ENCODE measurements at regions not wholly inside any gene's neighbourhood (a gene's known extent, or its start where the extent isn't known, plus 50 kb on each side); places are given as distances from the start of the nearest gene placed in this dataset.

DNA sequence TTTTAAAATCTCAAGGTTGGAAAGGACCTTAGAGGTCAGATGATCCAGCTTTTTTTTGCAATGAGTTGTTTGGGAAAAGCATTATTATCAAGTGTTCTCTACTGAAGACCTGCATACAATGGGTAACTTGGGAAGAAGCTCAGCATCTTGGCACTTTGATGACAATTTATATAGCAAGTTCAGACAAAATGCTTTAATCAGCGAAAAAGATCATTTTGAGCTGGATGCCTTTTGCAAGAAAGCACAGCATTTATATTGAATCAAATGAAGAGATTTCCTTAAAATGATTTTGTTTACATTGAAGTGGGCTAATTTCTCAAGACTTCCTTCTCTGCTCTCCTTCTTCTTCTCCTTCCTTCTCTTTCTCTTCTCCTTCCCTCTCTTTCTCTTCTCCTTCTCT, 796.4 kb upstream of the CDH2 start:
- no peak overlapping the region for H3K9ac ChIP-seq (ENCODE audit: control insufficient read depth, extremely low read depth, insufficient read depth, low read length)
- dilution Hi-C loops (cut with MboI; ENCODE audit: extremely low pct_ligation_motif_present, low sequenced_read_pairs), result no loop called here

DNA sequence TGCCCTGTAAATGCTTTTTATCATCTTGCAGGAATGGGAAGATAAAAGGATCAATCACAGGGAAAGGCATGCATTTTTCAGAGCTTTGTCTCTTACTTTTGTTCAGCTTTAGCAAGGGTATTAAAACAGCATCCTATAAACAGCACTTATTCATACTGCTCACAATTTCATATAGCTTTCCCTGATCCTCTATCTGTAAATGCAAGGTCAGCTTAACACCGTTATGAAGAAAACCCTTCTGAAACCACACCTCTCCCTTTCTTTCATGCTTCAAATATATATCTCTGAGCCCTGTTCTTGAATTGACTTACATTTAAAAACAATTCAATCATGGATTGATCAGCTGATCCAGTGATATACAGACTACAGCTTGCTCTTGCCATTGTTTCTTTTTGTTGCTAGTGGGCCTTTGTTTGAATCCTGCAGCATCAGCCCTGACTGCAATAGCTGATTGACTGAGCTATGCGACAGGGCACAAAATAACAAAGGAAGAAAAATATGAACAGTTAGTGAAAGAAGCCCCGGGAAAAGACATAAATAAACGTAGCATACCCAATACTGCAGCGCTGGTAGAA, 795.5 kb upstream of the CDH2 start:
- Histone ChIP-seq H4K20me1 (ENCODE audit: control insufficient read depth, extremely low read depth, insufficient read depth, low read length) (no peaks in the 10 kb centered on the region), H3K79me2 (ENCODE audit: control insufficient read depth, insufficient read depth, low read length) (no peaks in the 10 kb centered on the region), H3K9me1 (ENCODE audit: control insufficient read depth, extremely low read depth, insufficient read depth, low read length) (no peaks in the 10 kb centered on the region), H3K4me2 (ENCODE audit: control insufficient read depth, extremely low read depth, insufficient read depth, low read depth, low read length) (no peak overlapping the region), H2AFZ (ENCODE audit: control insufficient read depth, low read length) (no peak overlapping the region), H3K9ac (ENCODE audit: control insufficient read depth, extremely low read depth, insufficient read depth, low read length) (no peak overlapping the region), H3K4me1 (ENCODE audit: control insufficient read depth, extremely low read depth, insufficient read depth, low read length) (no peaks in the 10 kb centered on the region), H3K27ac (ENCODE audit: control insufficient read depth, insufficient read depth, low read length) (no peak overlapping the region), H3K9me3 (ENCODE audit: control insufficient read depth, low read depth, low read length) (no peaks in the 10 kb centered on the region), H3K4me3 (ENCODE audit: control insufficient read depth in 2 of 3, extremely low read depth in 1 of 3, insufficient read depth in 2 of 3, low read depth in 1 of 3, low read length in 3 of 3) (no peak overlapping the region), H3K36me3 (ENCODE audit: control insufficient read depth in 2 of 2, extremely low read depth in 1 of 2, insufficient read depth in 2 of 2, low read length in 2 of 2) (no peaks in the 10 kb centered on the region), H3K27me3 (ENCODE audit: control insufficient read depth, extremely low read depth, insufficient read depth, low read length) (no peaks in the 10 kb centered on the region)
- DNase-seq (ENCODE audit: low read depth, low spot score) (no peak), FAIRE-seq (no peak)
- no peak for TF ChIP-seq EZH2 (IDR thresholded peaks at IDR 0.05; ENCODE audit: low read length)
- TF ChIP-seq, protein P1, sequence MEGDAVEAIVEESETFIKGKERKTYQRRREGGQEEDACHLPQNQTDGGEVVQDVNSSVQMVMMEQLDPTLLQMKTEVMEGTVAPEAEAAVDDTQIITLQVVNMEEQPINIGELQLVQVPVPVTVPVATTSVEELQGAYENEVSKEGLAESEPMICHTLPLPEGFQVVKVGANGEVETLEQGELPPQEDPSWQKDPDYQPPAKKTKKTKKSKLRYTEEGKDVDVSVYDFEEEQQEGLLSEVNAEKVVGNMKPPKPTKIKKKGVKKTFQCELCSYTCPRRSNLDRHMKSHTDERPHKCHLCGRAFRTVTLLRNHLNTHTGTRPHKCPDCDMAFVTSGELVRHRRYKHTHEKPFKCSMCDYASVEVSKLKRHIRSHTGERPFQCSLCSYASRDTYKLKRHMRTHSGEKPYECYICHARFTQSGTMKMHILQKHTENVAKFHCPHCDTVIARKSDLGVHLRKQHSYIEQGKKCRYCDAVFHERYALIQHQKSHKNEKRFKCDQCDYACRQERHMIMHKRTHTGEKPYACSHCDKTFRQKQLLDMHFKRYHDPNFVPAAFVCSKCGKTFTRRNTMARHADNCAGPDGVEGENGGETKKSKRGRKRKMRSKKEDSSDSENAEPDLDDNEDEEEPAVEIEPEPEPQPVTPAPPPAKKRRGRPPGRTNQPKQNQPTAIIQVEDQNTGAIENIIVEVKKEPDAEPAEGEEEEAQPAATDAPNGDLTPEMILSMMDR (optimal IDR thresholded peaks at IDR 0.05 in 1 of 3, IDR thresholded peaks at IDR 0.05 in 1 of 3, conservative IDR thresholded peaks at IDR 0.05 in 1 of 3; ENCODE audit: extremely low read depth in 1 of 3, insufficient read depth in 2 of 3, low read length in 3 of 3), result no peak
- dilution Hi-C loops (cut with MboI; ENCODE audit: extremely low pct_ligation_motif_present, low sequenced_read_pairs), result no loop called here

More for the DNA sequence above, 796.4 kb upstream of the CDH2 start:
- no peak overlapping the region for H3K27ac ChIP-seq (ENCODE audit: control insufficient read depth, insufficient read depth, low read length)
- no peaks in the 10 kb centered on the region for H3K27me3 ChIP-seq (ENCODE audit: control insufficient read depth, extremely low read depth, insufficient read depth, low read length)
- no peaks in the 10 kb centered on the region for H3K79me2 ChIP-seq (ENCODE audit: control insufficient read depth, insufficient read depth, low read length)
- TF ChIP-seq, protein P1 (optimal IDR thresholded peaks at IDR 0.05 in 1 of 3, IDR thresholded peaks at IDR 0.05 in 1 of 3, conservative IDR thresholded peaks at IDR 0.05 in 1 of 3; ENCODE audit: extremely low read depth in 1 of 3, insufficient read depth in 2 of 3, low read length in 3 of 3), result no peak
- TF ChIP-seq EZH2 (IDR thresholded peaks at IDR 0.05; ENCODE audit: low read length), result no peak
- no peak for DNase-seq (ENCODE audit: low read depth, low spot score)
- H3K4me3 ChIP-seq (ENCODE audit: control insufficient read depth in 2 of 3, extremely low read depth in 1 of 3, insufficient read depth in 2 of 3, low read depth in 1 of 3, low read length in 3 of 3), result no peak overlapping the region
- H4K20me1 ChIP-seq (ENCODE audit: control insufficient read depth, extremely low read depth, insufficient read depth, low read length), result no peaks in the 10 kb centered on the region
- no peak overlapping the region for H3K4me2 ChIP-seq (ENCODE audit: control insufficient read depth, extremely low read depth, insufficient read depth, low read depth, low read length)
- no peaks in the 10 kb centered on the region for H3K9me1 ChIP-seq (ENCODE audit: control insufficient read depth, extremely low read depth, insufficient read depth, low read length)
- H3K36me3 ChIP-seq (ENCODE audit: control insufficient read depth in 2 of 2, extremely low read depth in 1 of 2, insufficient read depth in 2 of 2, low read length in 2 of 2), result no peaks in the 10 kb centered on the region
- H3K4me1 ChIP-seq (ENCODE audit: control insufficient read depth, extremely low read depth, insufficient read depth, low read length), result no peaks in the 10 kb centered on the region
- no peak overlapping the region for H2AFZ ChIP-seq (ENCODE audit: control insufficient read depth, low read length)
- FAIRE-seq, result no peak
- no peaks in the 10 kb centered on the region for H3K9me3 ChIP-seq (ENCODE audit: control insufficient read depth, low read depth, low read length)

Measured in keratinocyte (primary cell).